Activated naive CD4-positive, alpha-beta T cell treated with anti-CD3 and anti-CD28 coated beads for 36 hours (primary cell): ENCODE measurements at regions not wholly inside any gene's neighbourhood (a gene's known extent, or its start where the extent isn't known, plus 50 kb on each side); places are given as distances from the start of the nearest gene placed in this dataset.

Source experiments
- CTCF ChIA-PET: fragments of 350-600 bp; sonication (Branson Sonifier 250); formaldehyde crosslinking; loops from one replicate; lab custom pipeline; 2021; ENCODE audit warnings: antibody characterized with exemption; lab: Charles Lee
- DNase-seq: peaks from one replicate; pipeline ENCODE4 v3.0.0-alpha.2; 2020
- H3K27ac Mint-ChIP-seq: one replicate; pipeline ENCODE4 v1.8.0; 2021; ENCODE audit warnings: mild to moderate bottlenecking, mixed read lengths
- H3K27me3 Mint-ChIP-seq: one replicate; pipeline ENCODE4 v1.8.0; 2021; ENCODE audit warnings: low read depth, mixed read lengths
- H3K36me3 Mint-ChIP-seq: one replicate; pipeline ENCODE4 v1.8.0; 2021; ENCODE audit warnings: low read depth, mixed read lengths
- H3K4me1 Mint-ChIP-seq: one replicate; pipeline ENCODE4 v1.8.0; 2021; ENCODE audit warnings: low read depth, mixed read lengths
- H3K4me3 Mint-ChIP-seq: one replicate; pipeline ENCODE4 v1.8.0; 2021; ENCODE audit warnings: mild to moderate bottlenecking, moderate library complexity, mixed read lengths
- H3K9me3 Mint-ChIP-seq: one replicate; pipeline ENCODE4 v1.8.0; 2021; ENCODE audit warnings: mixed read lengths
- intact Hi-C: fragments of 100-400 bp; cut with micrococcal nuclease; formaldehyde crosslinking; loops from one replicate; pipeline ENCODE4 v1.15.1; 2023

GRCh38 chr18:21998486-21998885 lies 170.9 kb upstream of the GATA6 start:
- Mint-ChIP-seq H3K36me3 (no peaks in the 10 kb centered on the region), H3K4me3 (no peak overlapping the region), H3K27me3 (no peaks in the 10 kb centered on the region), H3K27ac (no peak overlapping the region), H3K4me1 (peaks cover 2% of the 10 kb centered on the region), H3K9me3 (no peaks in the 10 kb centered on the region)
- DNase-seq, result no peak
- CTCF ChIA-PET, result interaction anchor here (0.6 to 2.4 kb wide), 8 partner anchors 17 to 635 kb away, joined by 3 to 8 read pairs (median 4); no protein-coding TSS in a partner anchor
- intact Hi-C loops, result no loop called here

- CTCF ChIA-PET, result interaction anchor here (0.6 kb wide), 1 partner anchor 45 kb away, joined by 6 read pairs; no protein-coding TSS in a partner anchor
- intact Hi-C loops, result no loop called here
These were observed 167.4 kb upstream of the GATA6 start for GRCh38 chr18:22001912-22002487.

GRCh38 chr18:22005191-22005841 lies 164.1 kb upstream of the GATA6 start:
- no peak overlapping the region for H3K27ac Mint-ChIP-seq
- H3K4me1 Mint-ChIP-seq, result no peaks in the 10 kb centered on the region
- no peak for DNase-seq
- H3K27me3 Mint-ChIP-seq, result no peaks in the 10 kb centered on the region
- H3K4me3 Mint-ChIP-seq, result no peak overlapping the region
- CTCF ChIA-PET, result no interaction called here
- H3K9me3 Mint-ChIP-seq, result peaks cover 12% of the 10 kb centered on the region
- no peaks in the 10 kb centered on the region for H3K36me3 Mint-ChIP-seq
- intact Hi-C loops, result no loop called here

More at GRCh38 chr18:22001912-22002487, 167.4 kb upstream of the GATA6 start:
- H3K36me3 Mint-ChIP-seq, result no peaks in the 10 kb centered on the region
- DNase-seq, result no peak
- H3K27ac Mint-ChIP-seq, result no peak overlapping the region
- no peaks in the 10 kb centered on the region for H3K27me3 Mint-ChIP-seq
- H3K9me3 Mint-ChIP-seq, result no peaks in the 10 kb centered on the region
- peaks cover 2% of the 10 kb centered on the region for H3K4me1 Mint-ChIP-seq
- H3K4me3 Mint-ChIP-seq, result no peak overlapping the region

- no peak for DNase-seq
- Mint-ChIP-seq H3K27ac (no peak overlapping the region), H3K27me3 (no peaks in the 10 kb centered on the region), H3K4me1 (no peaks in the 10 kb centered on the region), H3K9me3 (peaks cover 12% of the 10 kb centered on the region), H3K36me3 (no peaks in the 10 kb centered on the region), H3K4me3 (no peak overlapping the region)
- CTCF ChIA-PET, result no interaction called here
- intact Hi-C loops, result no loop called here
These were observed 162.9 kb upstream of the GATA6 start for GRCh38 chr18:22006458-22006857.

- H3K27ac Mint-ChIP-seq, result no peak overlapping the region
- no peak overlapping the region for H3K4me3 Mint-ChIP-seq
- no peaks in the 10 kb centered on the region for H3K4me1 Mint-ChIP-seq
- CTCF ChIA-PET, result no interaction called here
- peaks cover 20% of the 10 kb centered on the region for H3K9me3 Mint-ChIP-seq
- no peaks in the 10 kb centered on the region for H3K36me3 Mint-ChIP-seq
- intact Hi-C loops, result no loop called here
- H3K27me3 Mint-ChIP-seq, result no peaks in the 10 kb centered on the region
- no peak for DNase-seq
These were observed 160.1 kb upstream of the GATA6 start for GRCh38 chr18:22009242-22009641.

GRCh38 chr18:22013993-22014392 lies 155.4 kb upstream of the GATA6 start:
- CTCF ChIA-PET, result interaction anchor here (0.7 kb wide), 1 partner anchor 244 kb away, joined by 3 read pairs; no protein-coding TSS in a partner anchor
- no peaks in the 10 kb centered on the region for H3K36me3 Mint-ChIP-seq
- no peak overlapping the region for H3K4me3 Mint-ChIP-seq
- no peak for DNase-seq
- H3K9me3 Mint-ChIP-seq, result peaks cover 14% of the 10 kb centered on the region
- H3K27ac Mint-ChIP-seq, result no peak overlapping the region
- intact Hi-C loops, result no loop called here
- no peaks in the 10 kb centered on the region for H3K4me1 Mint-ChIP-seq
- H3K27me3 Mint-ChIP-seq, result no peaks in the 10 kb centered on the region

GRCh38 chr18:22015156-22015555 lies 154.2 kb upstream of the GATA6 start:
- Mint-ChIP-seq H3K27ac (no peak overlapping the region), H3K36me3 (no peaks in the 10 kb centered on the region)
- intact Hi-C loops, result no loop called here

GRCh38 chr18:22018366-22018765 lies 151.0 kb upstream of the GATA6 start:
- Mint-ChIP-seq H3K9me3 (peaks cover 1% of the 10 kb centered on the region), H3K4me1 (no peaks in the 10 kb centered on the region), H3K4me3 (no peak overlapping the region), H3K27me3 (no peaks in the 10 kb centered on the region), H3K36me3 (no peaks in the 10 kb centered on the region), H3K27ac (no peak overlapping the region)
- CTCF ChIA-PET, result interaction anchor here (2.0 kb wide), 1 partner anchor 20 kb away, joined by 8 read pairs; no protein-coding TSS in a partner anchor
- intact Hi-C loops, result no loop called here
- DNase-seq, result no peak

More at GRCh38 chr18:22015156-22015555, 154.2 kb upstream of the GATA6 start:
- Mint-ChIP-seq H3K4me3 (no peak overlapping the region), H3K9me3 (peaks cover 8% of the 10 kb centered on the region), H3K27me3 (no peaks in the 10 kb centered on the region), H3K4me1 (no peaks in the 10 kb centered on the region)
- no peak for DNase-seq
- CTCF ChIA-PET, result no interaction called here

GRCh38 chr18:22019193-22019592 lies 150.2 kb upstream of the GATA6 start:
- no peak overlapping the region for H3K4me3 Mint-ChIP-seq
- no peaks in the 10 kb centered on the region for H3K36me3 Mint-ChIP-seq
- no peaks in the 10 kb centered on the region for H3K4me1 Mint-ChIP-seq
- no peak overlapping the region for H3K27ac Mint-ChIP-seq
- intact Hi-C loops, result no loop called here
- no peak for DNase-seq
- CTCF ChIA-PET, result interaction anchor here (2.0 kb wide), 1 partner anchor 21 kb away, joined by 8 read pairs; no protein-coding TSS in a partner anchor
- no peaks in the 10 kb centered on the region for H3K9me3 Mint-ChIP-seq
- no peaks in the 10 kb centered on the region for H3K27me3 Mint-ChIP-seq

GRCh38 chr18:22020127-22020866 lies 149.1 kb upstream of the GATA6 start:
- Mint-ChIP-seq H3K27me3 (no peaks in the 10 kb centered on the region), H3K27ac (no peak overlapping the region), H3K4me1 (no peaks in the 10 kb centered on the region), H3K9me3 (no peaks in the 10 kb centered on the region), H3K4me3 (no peak overlapping the region), H3K36me3 (no peaks in the 10 kb centered on the region)
- intact Hi-C loops, result no loop called here
- no peak for DNase-seq
- CTCF ChIA-PET, result interaction anchor here (2.0 kb wide), 1 partner anchor 22 kb away, joined by 8 read pairs; no protein-coding TSS in a partner anchor

- intact Hi-C loops, result no loop called here
- no peaks in the 10 kb centered on the region for H3K9me3 Mint-ChIP-seq
- no peak overlapping the region for H3K4me3 Mint-ChIP-seq
- no peak overlapping the region for H3K27ac Mint-ChIP-seq
- no peak for DNase-seq
- no peaks in the 10 kb centered on the region for H3K27me3 Mint-ChIP-seq
- no peaks in the 10 kb centered on the region for H3K36me3 Mint-ChIP-seq
- H3K4me1 Mint-ChIP-seq, result no peaks in the 10 kb centered on the region
- CTCF ChIA-PET, result no interaction called here
These were observed 148.5 kb upstream of the GATA6 start for GRCh38 chr18:22020867-22021370.

- no peak for DNase-seq
- Mint-ChIP-seq H3K27me3 (no peaks in the 10 kb centered on the region), H3K36me3 (no peaks in the 10 kb centered on the region), H3K27ac (no peak overlapping the region), H3K4me1 (no peaks in the 10 kb centered on the region), H3K4me3 (no peak overlapping the region), H3K9me3 (no peaks in the 10 kb centered on the region)
- intact Hi-C loops, result no loop called here
- CTCF ChIA-PET, result no interaction called here
These were observed 147.7 kb upstream of the GATA6 start for GRCh38 chr18:22021701-22022100.
